NCI-H226 (cell line): ENCODE measurements at regions not wholly inside any gene's neighbourhood (a gene's known extent, or its start where the extent isn't known, plus 50 kb on each side); places are given as distances from the start of the nearest gene placed in this dataset.

ENCODE experiments used
- DNase-seq: peaks from one replicate; pipeline ENCODE4 v3.0.0-alpha.2; 2015

- no peak for DNase-seq
Measured at GRCh38 chr2:216916956-216917650, 57.2 kb upstream of the TNP1 start.

DNA sequence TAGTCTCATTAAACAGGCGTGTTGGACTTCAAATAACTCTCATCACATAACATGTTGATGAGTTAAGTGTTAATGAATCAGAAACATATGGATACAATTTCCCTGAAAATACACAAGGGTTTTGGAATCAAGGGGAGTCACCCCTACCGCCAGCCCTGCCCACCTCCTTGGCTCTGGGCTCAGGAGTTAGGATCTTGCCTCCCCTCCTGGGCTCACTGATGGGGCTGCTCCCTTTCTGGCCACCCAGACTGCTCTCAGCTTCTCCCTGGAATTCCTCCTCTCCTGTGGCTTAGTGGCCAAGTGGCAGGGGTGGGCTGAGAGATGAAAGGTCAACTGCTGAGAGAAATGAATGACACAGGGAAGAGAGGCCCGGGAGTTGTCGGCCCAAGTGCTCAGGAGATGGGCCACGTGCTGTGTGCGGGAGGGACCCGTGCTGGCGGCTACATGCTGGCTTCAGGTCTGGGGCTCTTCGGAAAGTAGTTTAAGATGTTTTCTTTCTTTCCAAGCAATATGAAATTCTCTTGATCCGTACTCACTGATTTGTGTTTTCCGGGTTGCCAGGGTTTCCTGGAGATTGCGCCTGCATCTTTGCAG lies 55.8 kb upstream of the TNP1 start:
- DNase-seq: no peak

DNA sequence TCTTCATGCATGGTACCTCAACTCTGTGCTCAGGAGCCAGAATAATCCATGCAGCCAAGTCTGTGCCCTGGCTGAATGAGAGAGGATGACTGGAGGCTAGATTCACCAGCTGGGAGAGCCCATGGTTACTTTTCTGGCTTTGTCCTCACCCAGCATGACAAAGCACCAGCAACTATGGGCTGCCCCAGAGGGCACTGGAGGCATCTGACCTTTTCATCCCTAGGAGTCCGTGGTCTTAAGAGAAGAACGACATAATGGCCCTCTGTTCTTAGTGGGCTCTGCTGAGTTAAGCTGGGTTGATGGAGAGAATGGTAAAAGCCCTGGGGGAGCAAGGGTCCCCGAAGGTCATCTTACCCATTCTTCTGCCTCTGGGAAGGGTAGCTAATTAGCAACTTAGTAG lies 54.6 kb upstream of the TNP1 start:
- DNase-seq: no peak

- DNase-seq: peak; percentile 32
Measured at GRCh38 chr2:216911886-216912285, 52.0 kb upstream of the TNP1 start.

- DNase-seq: no peak
Measured at GRCh38 chr2:216911008-216911407, 51.1 kb upstream of the TNP1 start.

- no peak for DNase-seq
Measured at GRCh38 chr2:216909541-216910210, 49.8 kb upstream of the TNP1 start.
